ENCODE measurements at regions not wholly inside any gene's neighbourhood (a gene's known extent, or its start where the extent isn't known, plus 50 kb on each side); places are given as distances from the start of the nearest gene placed in this dataset.

GRCh38 chr9:27939186-27939585 lies 365.9 kb upstream of the C9orf72 start:
- no peak for DNase-seq (ENCODE audit: insufficient read length, low spot score)
- TF ChIP-seq CTCF (IDR thresholded peaks at IDR 0.05; ENCODE audit: insufficient read depth, missing control alignments) = no peak
- peak; percentile 88 for FAIRE-seq

- TF ChIP-seq CTCF (IDR thresholded peaks at IDR 0.05; ENCODE audit: insufficient read depth, missing control alignments) = no peak
- FAIRE-seq (peak; percentile 46), DNase-seq (ENCODE audit: insufficient read length, low spot score) (no peak)
These were observed 367.3 kb upstream of the C9orf72 start for GRCh38 chr9:27940535-27940934.

- DNase-seq (ENCODE audit: insufficient read length, low spot score) (no peak), FAIRE-seq (no peak)
- no peak for TF ChIP-seq CTCF (IDR thresholded peaks at IDR 0.05; ENCODE audit: insufficient read depth, missing control alignments)
These were observed 370.2 kb upstream of the C9orf72 start for GRCh38 chr9:27943501-27943900.

- DNase-seq (ENCODE audit: insufficient read length, low spot score) (no peak), FAIRE-seq (peak; percentile 75)
- TF ChIP-seq CTCF (IDR thresholded peaks at IDR 0.05; ENCODE audit: insufficient read depth, missing control alignments) = no peak
These were observed 372.1 kb upstream of the C9orf72 start for GRCh38 chr9:27945386-27945785.

GRCh38 chr9:27950382-27950781 lies 377.1 kb upstream of the C9orf72 start:
- no peak for FAIRE-seq
- DNase-seq (ENCODE audit: insufficient read length, low spot score) = no peak
- no peak for TF ChIP-seq CTCF (IDR thresholded peaks at IDR 0.05; ENCODE audit: insufficient read depth, missing control alignments)

GRCh38 chr9:27954858-27955257 lies 381.6 kb upstream of the C9orf72 start:
- no peak for DNase-seq (ENCODE audit: insufficient read length, low spot score)
- FAIRE-seq = peak; percentile 6
- TF ChIP-seq CTCF (IDR thresholded peaks at IDR 0.05; ENCODE audit: insufficient read depth, missing control alignments) = no peak

- DNase-seq (ENCODE audit: insufficient read length, low spot score) (no peak), FAIRE-seq (no peak)
- no peak for TF ChIP-seq CTCF (IDR thresholded peaks at IDR 0.05; ENCODE audit: insufficient read depth, missing control alignments)
These were observed 390.6 kb upstream of the C9orf72 start for GRCh38 chr9:27963836-27964235.

All from D721Med (cell line).